Fibroblast of the aortic adventitia (primary cell): ENCODE measurements at regions not wholly inside any gene's neighbourhood (a gene's known extent, or its start where the extent isn't known, plus 50 kb on each side); places are given as distances from the start of the nearest gene placed in this dataset.

Experiments used
- DNase-seq: peaks from one replicate; pipeline ENCODE4 v3.0.0-alpha.2; 2010; ENCODE audit warnings: low read depth
- H3K4me3 ChIP-seq: 2 replicates; pipeline ENCODE4 v1.5.1; 2011; ENCODE audit warnings: low read depth, mild to moderate bottlenecking, control low read depth, low read length, moderate library complexity
- CTCF ChIP-seq: IDR thresholded peaks from 2 replicates; pipeline ENCODE4 v1.5.1; 2011; ENCODE audit warnings: mild to moderate bottlenecking, low read length, control low read depth, inconsistent platforms; ENCODE audit not compliant: insufficient read depth

DNA sequence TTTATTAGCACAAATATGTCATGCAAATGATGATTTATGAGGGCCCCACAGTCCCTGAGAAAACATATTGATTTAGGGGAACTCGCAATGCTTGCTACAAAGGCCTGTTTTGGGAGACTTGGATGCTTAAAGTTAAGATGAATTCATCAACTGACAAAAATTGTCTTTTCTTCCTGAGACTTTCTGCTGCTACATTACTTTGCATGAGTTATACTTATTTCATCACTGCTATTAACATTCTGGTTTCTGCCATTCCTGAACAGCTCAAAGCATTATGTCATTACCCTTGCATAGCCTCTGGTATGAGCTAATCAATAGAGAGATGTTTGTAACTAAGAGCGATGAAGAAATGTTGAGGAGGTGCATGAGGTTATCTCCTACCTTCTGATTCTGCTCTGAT, 74.4 kb downstream of the SOX11 start:
- no peak overlapping the region for H3K4me3 ChIP-seq
- TF ChIP-seq CTCF = no peak
- DNase-seq = peak; percentile 0

GRCh38 chr2:5777131-5777535, 84.9 kb downstream of the SOX11 start:
- no peak overlapping the region for H3K4me3 ChIP-seq
- DNase-seq = no peak
- TF ChIP-seq CTCF = no peak

DNA sequence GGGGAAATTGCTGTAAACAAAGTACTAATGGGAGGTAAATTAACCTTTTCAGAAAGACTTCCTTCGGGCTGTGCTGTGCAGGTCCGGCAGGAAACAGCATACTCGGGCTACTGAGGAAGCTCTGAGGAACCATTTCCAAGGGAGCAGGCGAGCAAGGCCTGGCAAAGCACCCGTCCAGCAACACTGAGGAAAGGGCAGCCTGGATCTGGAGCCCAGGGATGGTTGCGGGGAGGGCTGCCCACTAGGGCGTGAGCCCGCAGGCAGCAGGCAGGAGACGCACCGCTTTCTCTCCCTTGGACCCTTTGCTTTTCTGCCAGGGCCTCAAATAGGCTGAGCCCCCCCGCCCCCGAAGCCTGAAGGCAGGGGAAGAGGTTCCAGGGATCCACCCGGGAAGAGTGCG, 89.5 kb downstream of the SOX11 start:
- DNase-seq = no peak
- TF ChIP-seq CTCF = no peak
- no peak overlapping the region for H3K4me3 ChIP-seq

GRCh38 chr2:5782103-5782502, 89.9 kb downstream of the SOX11 start:
- DNase-seq = no peak
- H3K4me3 ChIP-seq = no peak overlapping the region
- no peak for TF ChIP-seq CTCF

- DNase-seq = no peak
- no peak for TF ChIP-seq CTCF
- no peak overlapping the region for H3K4me3 ChIP-seq
Observed at GRCh38 chr2:5788447-5788846, 96.3 kb downstream of the SOX11 start.

DNA sequence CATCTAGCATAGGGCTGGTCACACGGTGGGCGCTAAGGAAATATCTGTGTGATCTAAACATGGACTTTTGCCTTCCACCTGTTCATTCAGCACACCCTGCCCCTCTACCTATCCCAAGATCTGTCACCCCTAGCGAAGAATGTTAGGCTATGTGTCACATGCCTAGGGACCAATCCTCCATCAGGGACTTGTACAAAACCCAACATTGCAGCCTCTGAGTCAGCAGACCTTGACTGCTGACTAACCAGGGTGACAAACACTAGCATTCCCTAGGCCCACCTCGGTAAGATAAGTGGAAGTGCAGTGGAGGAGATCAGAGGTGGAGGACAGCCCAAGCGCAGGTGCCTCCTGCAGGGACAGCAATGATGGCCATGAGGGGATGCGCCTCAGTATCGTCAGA, 99.2 kb downstream of the SOX11 start:
- no peak overlapping the region for H3K4me3 ChIP-seq
- DNase-seq = no peak
- no peak for TF ChIP-seq CTCF

- DNase-seq = no peak
- TF ChIP-seq CTCF = no peak
- no peak overlapping the region for H3K4me3 ChIP-seq
Observed at GRCh38 chr2:5794012-5794411, 101.8 kb downstream of the SOX11 start.
